HEK293 (cell line): ENCODE measurements at regions not wholly inside any gene's neighbourhood (a gene's known extent, or its start where the extent isn't known, plus 50 kb on each side); places are given as distances from the start of the nearest gene placed in this dataset.

Experiments
- AEBP2 ChIP-seq: fragments of 450-650 bp; formaldehyde crosslinking; IDR thresholded peaks from 2 replicates; pipeline ENCODE4 v1.5.1; 2016; ENCODE audit warnings: missing biosample characterization, missing genetic modification characterization, borderline replicate concordance
- BCL11A ChIP-seq: fragments of 450-650 bp; formaldehyde crosslinking; IDR thresholded peaks from 2 replicates; pipeline ENCODE4 v1.5.1; 2016; ENCODE audit warnings: low read depth, missing biosample characterization, missing genetic modification characterization
- ELK4 ChIP-seq: IDR thresholded peaks from 2 replicates; pipeline ENCODE4 v1.6.1; 2011; ENCODE audit warnings: mild to moderate bottlenecking, low read depth, low read length, borderline replicate concordance
- FEZF1 ChIP-seq: fragments of 450-650 bp; formaldehyde crosslinking; IDR thresholded peaks from 2 replicates; pipeline ENCODE4 v1.5.1; 2016; ENCODE audit warnings: missing biosample characterization, missing genetic modification characterization
- HOXD13 ChIP-seq: sonication (generic); formaldehyde crosslinking; IDR thresholded peaks from 2 replicates; pipeline ENCODE4 v1.8.0; 2022; ENCODE audit warnings: missing genetic modification reagents, borderline replicate concordance
- KLF16 ChIP-seq: fragments of 450-650 bp; formaldehyde crosslinking; IDR thresholded peaks from 2 replicates; pipeline ENCODE4 v1.5.1; 2017; ENCODE audit warnings: missing biosample characterization, missing genetic modification characterization
- KLF8 ChIP-seq: fragments of 450-650 bp; formaldehyde crosslinking; IDR thresholded peaks from 2 replicates; pipeline ENCODE4 v1.5.1; 2016; ENCODE audit warnings: missing biosample characterization, missing genetic modification characterization
- MYNN ChIP-seq: fragments of 450-650 bp; formaldehyde crosslinking; IDR thresholded peaks from 2 replicates; pipeline ENCODE4 v1.5.1; 2016; ENCODE audit warnings: missing biosample characterization, missing genetic modification characterization, borderline replicate concordance
- PBX3 ChIP-seq: sonication (generic); formaldehyde crosslinking; IDR thresholded peaks from 2 replicates; pipeline ENCODE4 v1.8.1; 2022; ENCODE audit warnings: mild to moderate bottlenecking, moderate library complexity, missing genetic modification reagents
- TCF7L2 ChIP-seq: IDR thresholded peaks from 2 replicates; pipeline ENCODE4 v1.6.1; 2011; ENCODE audit warnings: low read depth, mild to moderate bottlenecking, inconsistent platforms, low read length, moderate library complexity, borderline replicate concordance
- TRIM28 ChIP-seq: IDR thresholded peaks from 2 replicates; pipeline ENCODE4 v1.6.1; 2011; ENCODE audit warnings: low read length, control low read depth, borderline replicate concordance
- YY1 ChIP-seq: fragments of 450-650 bp; formaldehyde crosslinking; IDR thresholded peaks from 2 replicates; pipeline ENCODE4 v1.5.1; 2018; ENCODE audit warnings: missing biosample characterization, missing genetic modification characterization
- ZBTB11 ChIP-seq: fragments of 450-650 bp; formaldehyde crosslinking; conservative IDR thresholded peaks from 2 replicates; pipeline ENCODE4 v1.5.1; 2016; ENCODE audit warnings: low read depth, missing biosample characterization, missing genetic modification characterization
- ZBTB6 ChIP-seq: fragments of 450-650 bp; formaldehyde crosslinking; IDR thresholded peaks from 2 replicates; pipeline ENCODE4 v1.5.1; 2017; ENCODE audit warnings: missing biosample characterization, missing genetic modification characterization
- ZFP37 ChIP-seq: fragments of 450-650 bp; formaldehyde crosslinking; IDR thresholded peaks from 2 replicates; pipeline ENCODE4 v1.5.1; 2016; ENCODE audit warnings: missing biosample characterization, missing genetic modification characterization
- ZFP41 ChIP-seq: fragments of 450-650 bp; formaldehyde crosslinking; IDR thresholded peaks from 2 replicates; pipeline ENCODE4 v1.5.1; 2016; ENCODE audit warnings: missing biosample characterization, missing genetic modification characterization, borderline replicate concordance
- ZIC2 ChIP-seq: fragments of 450-650 bp; formaldehyde crosslinking; IDR thresholded peaks from 2 replicates; pipeline ENCODE4 v1.5.1; 2016; ENCODE audit warnings: missing biosample characterization, missing genetic modification characterization
- ZNF140 ChIP-seq: fragments of 450-650 bp; formaldehyde crosslinking; IDR thresholded peaks from 2 replicates; pipeline ENCODE4 v1.5.1; 2016; ENCODE audit warnings: missing biosample characterization, missing genetic modification characterization
- ZNF175 ChIP-seq: fragments of 450-650 bp; formaldehyde crosslinking; IDR thresholded peaks from 2 replicates; pipeline ENCODE4 v1.5.1; 2016; ENCODE audit warnings: missing biosample characterization, missing genetic modification characterization
- ZNF223 ChIP-seq: fragments of 450-650 bp; formaldehyde crosslinking; IDR thresholded peaks from 2 replicates; pipeline ENCODE4 v1.5.1; 2016; ENCODE audit warnings: missing biosample characterization, missing genetic modification characterization
- ZNF350 ChIP-seq: fragments of 450-650 bp; formaldehyde crosslinking; IDR thresholded peaks from 2 replicates; pipeline ENCODE4 v1.5.0; 2017; ENCODE audit warnings: missing biosample characterization, mild to moderate bottlenecking, missing genetic modification characterization
- ZNF488 ChIP-seq: fragments of 450-650 bp; formaldehyde crosslinking; IDR thresholded peaks from 2 replicates; pipeline ENCODE4 v1.5.1; 2016; ENCODE audit warnings: missing biosample characterization, missing genetic modification characterization
- ZNF664 ChIP-seq: fragments of 450-650 bp; formaldehyde crosslinking; IDR thresholded peaks from 2 replicates; pipeline ENCODE4 v1.5.1; 2016; ENCODE audit warnings: missing biosample characterization, missing genetic modification characterization
- ZNF76 ChIP-seq: fragments of 450-650 bp; formaldehyde crosslinking; IDR thresholded peaks from 2 replicates; pipeline ENCODE4; 2016; ENCODE audit warnings: low read depth, missing biosample characterization, missing genetic modification characterization, borderline replicate concordance
- ZNF785 ChIP-seq: fragments of 450-650 bp; formaldehyde crosslinking; IDR thresholded peaks from 2 replicates; pipeline ENCODE4 v1.5.1; 2016; ENCODE audit warnings: missing biosample characterization, missing genetic modification characterization
- ZNF792 ChIP-seq: fragments of 450-650 bp; formaldehyde crosslinking; IDR thresholded peaks from 2 replicates; pipeline ENCODE4 v1.5.1; 2016; ENCODE audit warnings: missing biosample characterization, missing genetic modification characterization

GRCh38 chr5:125412561-125413495 is 666.4 kb upstream of the ZNF608 start (continued):
- no peak for TF ChIP-seq PBX3 (CRISPR knock-in tag)
- no peak for TF ChIP-seq HOXD13 (CRISPR knock-in tag)
- no peak for TF ChIP-seq ZNF488 (tag by site-specific recombination)
- no peak for TF ChIP-seq KLF8
- TF ChIP-seq ZFP41: no peak
- TF ChIP-seq YY1 (tag by site-specific recombination): no peak
- no peak for TF ChIP-seq ZNF175 (tag by site-specific recombination)
- TF ChIP-seq BCL11A (tag by site-specific recombination): no peak
- TF ChIP-seq ZFP37 (tag by site-specific recombination): no peak
- no peak for TF ChIP-seq KLF16 (tag by site-specific recombination)
- peak; percentile 78; the same call in 1 of the 2 replicates for TF ChIP-seq MYNN (tag by site-specific recombination)
- TF ChIP-seq ZBTB6: no peak
- TF ChIP-seq ZIC2 (tag by site-specific recombination): no peak
- TF ChIP-seq ZNF223 (tag by site-specific recombination): no peak
- TF ChIP-seq ZNF350: no peak
- TF ChIP-seq ZNF664 (tag by site-specific recombination): no peak
- TF ChIP-seq TCF7L2: no peak; the same call in 1 of the 2 replicates
- 0 out of 2 replicates have a peak, but pooled peaks have one; percentile 39 for TF ChIP-seq TRIM28
- peak; percentile 75 for TF ChIP-seq FEZF1
- TF ChIP-seq ZNF140 (tag by site-specific recombination): no peak
- TF ChIP-seq ZBTB11 (tag by site-specific recombination): no peak
- no peak for TF ChIP-seq ZNF792
- TF ChIP-seq AEBP2 (tag by site-specific recombination): no peak
- TF ChIP-seq ELK4: no peak
- no peak for TF ChIP-seq ZNF785 (tag by site-specific recombination)
- TF ChIP-seq ZNF76 (tag by site-specific recombination): peak; percentile 19; the same call in 1 of the 2 replicates
